CD4-positive, alpha-beta T cell (primary cell): ENCODE measurements at regions not wholly inside any gene's neighbourhood (a gene's known extent, or its start where the extent isn't known, plus 50 kb on each side); places are given as distances from the start of the nearest gene placed in this dataset.
A peak's percentile ranks its signal among the peaks of the same experiment; 100 is the strongest.
"Not testable (repeated sequence)": the region's sequence is repeated elsewhere in the genome, so short reads cannot be mapped to it uniquely, and the experiment has no call there.

Experiments
- ATAC-seq: fragments of 200-7000 bp; cut with Tn5 transposase; one replicate; pipeline ENCODE4 v1.10.0; 2022; ENCODE audit warnings: mild to moderate bottlenecking; ENCODE audit not compliant: poor library complexity
- CTCF ChIA-PET: fragments of 350-600 bp; sonication (Branson Sonifier 250); formaldehyde crosslinking; loops from one replicate; lab custom pipeline; 2021; ENCODE audit warnings: antibody characterized with exemption, inconsistent platforms; lab: Charles Lee
- POLR2A ChIA-PET: fragments of 350-600 bp; sonication (Branson Sonifier 250); formaldehyde crosslinking; loops from one replicate; lab custom pipeline; 2021; ENCODE audit warnings: antibody characterized with exemption, inconsistent platforms; lab: Charles Lee
- DNase-seq, 14 experiments: peaks; one replicate each; pipeline ENCODE4 v3.0.0-alpha.2; 2013 to 2020; ENCODE audit warnings: mixed read lengths in 2 of 14
- H3K27ac ChIP-seq, 2 donors: one replicate each; pipeline versions ENCODE4 v1.5.1 to v1.7.0; 2013; ENCODE audit warnings: low read length in 2 of 2, low read depth in 1 of 2, mild to moderate bottlenecking in 1 of 2
- H3K27me3 ChIP-seq, 2 experiments: 1 replicate in 1 of 2; 2 replicates in 1 of 2; pipeline versions ENCODE4 v1.6.1 to v1.7.0; 2013; ENCODE audit warnings: low read length in 2 of 2, control low read depth in 1 of 2, mild to moderate bottlenecking in 1 of 2, moderate library complexity in 1 of 2; ENCODE audit not compliant: insufficient read depth in 2 of 2, control insufficient read depth in 1 of 2
- H3K36me3 ChIP-seq: one replicate; pipeline ENCODE4 v1.6.1; 2013; ENCODE audit warnings: low read length, control low read depth; ENCODE audit not compliant: insufficient read depth
- H3K4me1 ChIP-seq: one replicate; pipeline ENCODE4 v1.6.1; 2013; ENCODE audit warnings: low read length, control low read depth; ENCODE audit not compliant: insufficient read depth
- H3K4me3 ChIP-seq: one replicate; pipeline ENCODE4 v1.5.1; 2013; ENCODE audit warnings: mild to moderate bottlenecking, low read length, moderate library complexity
- H3K9me3 ChIP-seq, 2 experiments: 1 replicate in 1 of 2; 2 replicates in 1 of 2; pipeline versions ENCODE4 v1.6.1 to v1.7.0; 2013; ENCODE audit warnings: low read length in 2 of 2, mild to moderate bottlenecking in 2 of 2, control low read depth in 1 of 2, moderate library complexity in 1 of 2; ENCODE audit not compliant: control insufficient read depth in 1 of 2, insufficient read depth in 1 of 2
- H3K27ac Mint-ChIP-seq: one replicate; pipeline ENCODE4 v1.8.0; 2020; ENCODE audit warnings: mixed read lengths
- H3K27me3 Mint-ChIP-seq: one replicate; pipeline ENCODE4 v1.8.0; 2021; ENCODE audit warnings: mixed read lengths
- H3K36me3 Mint-ChIP-seq: one replicate; pipeline ENCODE4 v1.8.0; 2021; ENCODE audit warnings: low read depth, mixed read lengths
- H3K4me1 Mint-ChIP-seq: one replicate; pipeline ENCODE4 v1.8.0; 2021; ENCODE audit warnings: low read depth, mixed read lengths
- H3K4me3 Mint-ChIP-seq: one replicate; pipeline ENCODE4 v1.8.0; 2020; ENCODE audit warnings: mild to moderate bottlenecking, mixed read lengths
- H3K9me3 Mint-ChIP-seq: one replicate; pipeline ENCODE4 v1.8.0; 2020; ENCODE audit warnings: mixed read lengths
- intact Hi-C, 2 experiments: fragments of 100-400 bp; cut with DNase I in 1 of 2; cut with micrococcal nuclease in 1 of 2; formaldehyde crosslinking; loops; one replicate each; pipeline versions ENCODE4 v1.15.1 to v1.9.0; 2023 to 2025; cut with DNase I, micrococcal nuclease
- TF ChIP-seq, protein P1 (sequence below): fragments of 200-600 bp; IDR thresholded peaks from one replicate; pipeline ENCODE4 v1.8.0; 2022; ENCODE audit warnings: antibody characterized with exemption, mild to moderate bottlenecking

GRCh38 chrY:20891440-20892160, 135.7 kb downstream of the RPS4Y2 start:
- Histone ChIP-seq H3K4me1 (no peaks in the 10 kb centered on the region), H3K27me3 (no peaks in the 10 kb centered on the region), H3K27ac (no peak overlapping the region), H3K36me3 (no peaks in the 10 kb centered on the region), H3K9me3 (no peaks in the 10 kb centered on the region), H3K4me3 (no peak overlapping the region)
- no peak overlapping the region for H3K4me3 Mint-ChIP-seq
- DNase-seq: peak in 1 of 14 experiments; percentile 1
- H3K9me3 Mint-ChIP-seq: no peaks in the 10 kb centered on the region
- no peaks in the 10 kb centered on the region for H3K27me3 Mint-ChIP-seq
- intact Hi-C loops: no loop called here
- POLR2A ChIA-PET: no interaction called here
- TF ChIP-seq, protein P1, sequence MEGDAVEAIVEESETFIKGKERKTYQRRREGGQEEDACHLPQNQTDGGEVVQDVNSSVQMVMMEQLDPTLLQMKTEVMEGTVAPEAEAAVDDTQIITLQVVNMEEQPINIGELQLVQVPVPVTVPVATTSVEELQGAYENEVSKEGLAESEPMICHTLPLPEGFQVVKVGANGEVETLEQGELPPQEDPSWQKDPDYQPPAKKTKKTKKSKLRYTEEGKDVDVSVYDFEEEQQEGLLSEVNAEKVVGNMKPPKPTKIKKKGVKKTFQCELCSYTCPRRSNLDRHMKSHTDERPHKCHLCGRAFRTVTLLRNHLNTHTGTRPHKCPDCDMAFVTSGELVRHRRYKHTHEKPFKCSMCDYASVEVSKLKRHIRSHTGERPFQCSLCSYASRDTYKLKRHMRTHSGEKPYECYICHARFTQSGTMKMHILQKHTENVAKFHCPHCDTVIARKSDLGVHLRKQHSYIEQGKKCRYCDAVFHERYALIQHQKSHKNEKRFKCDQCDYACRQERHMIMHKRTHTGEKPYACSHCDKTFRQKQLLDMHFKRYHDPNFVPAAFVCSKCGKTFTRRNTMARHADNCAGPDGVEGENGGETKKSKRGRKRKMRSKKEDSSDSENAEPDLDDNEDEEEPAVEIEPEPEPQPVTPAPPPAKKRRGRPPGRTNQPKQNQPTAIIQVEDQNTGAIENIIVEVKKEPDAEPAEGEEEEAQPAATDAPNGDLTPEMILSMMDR: no peak
- no peaks in the 10 kb centered on the region for H3K36me3 Mint-ChIP-seq
- no peak for ATAC-seq
- CTCF ChIA-PET: no interaction called here
- H3K4me1 Mint-ChIP-seq: no peaks in the 10 kb centered on the region
- H3K27ac Mint-ChIP-seq: no peak overlapping the region

GRCh38 chrY:20925350-20926091, 169.6 kb downstream of the RPS4Y2 start:
- H3K27me3 Mint-ChIP-seq: not testable (repeated sequence)
- peak overlapping the region; percentile 77 for H3K4me3 Mint-ChIP-seq

DNA sequence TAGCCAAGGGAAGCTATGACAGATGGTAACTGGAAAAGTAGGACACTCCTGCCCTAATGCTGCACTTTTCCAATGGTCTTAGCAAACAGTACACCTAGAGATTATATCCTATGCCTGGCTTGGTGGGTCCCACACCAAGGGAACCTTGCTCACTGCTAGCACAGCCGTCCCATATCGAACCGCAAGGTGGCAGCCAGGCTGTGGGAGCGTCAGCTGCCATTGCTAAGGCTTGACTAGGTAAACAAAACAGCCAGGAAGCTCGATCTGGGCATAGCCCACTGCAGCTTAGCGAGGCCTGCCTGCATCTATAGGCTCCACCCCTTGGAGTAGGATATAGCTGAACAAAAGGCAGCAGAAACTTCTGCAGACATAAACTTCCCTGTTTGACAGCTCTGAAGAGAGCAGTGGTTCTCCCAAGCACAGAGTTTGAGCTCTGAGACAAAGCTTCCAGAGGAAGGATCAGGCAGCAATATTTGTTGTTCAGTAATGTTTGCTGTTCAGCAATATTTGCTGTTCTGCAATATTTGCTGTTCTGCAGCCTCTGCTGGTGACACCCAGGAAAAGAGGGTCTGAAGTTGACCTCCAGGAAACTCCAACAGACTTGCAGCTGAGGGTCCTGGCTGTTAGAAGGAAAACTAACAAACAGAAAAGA, 173.9 kb downstream of the RPS4Y2 start:
- Mint-ChIP-seq H3K9me3 (no peaks in the 10 kb centered on the region), H3K36me3 (peaks cover 15% of the 10 kb centered on the region), H3K4me1 (peaks cover 13% of the 10 kb centered on the region), H3K27me3 (no peaks in the 10 kb centered on the region), H3K4me3 (no peak overlapping the region), H3K27ac (no peak overlapping the region)
- CTCF ChIA-PET: no interaction called here
- peaks cover 10% of the 10 kb centered on the region for H3K4me1 ChIP-seq
- intact Hi-C loops: no loop called here
- H3K4me3 ChIP-seq: no peak overlapping the region
- POLR2A ChIA-PET: no interaction called here
- DNase-seq: no peak
- no peak for ATAC-seq
- H3K27me3 ChIP-seq: no peaks in the 10 kb centered on the region
- H3K27ac ChIP-seq: no peak overlapping the region
- TF ChIP-seq, protein P1: no peak
- no peaks in the 10 kb centered on the region for H3K36me3 ChIP-seq
- peaks cover 0 to 12% of the 10 kb centered on the region in 2 experiments for H3K9me3 ChIP-seq

More at GRCh38 chrY:20925350-20926091, 169.6 kb downstream of the RPS4Y2 start:
- intact Hi-C loops, H3K27ac ChIP-seq, H3K27me3 ChIP-seq, CTCF ChIA-PET, H3K36me3 ChIP-seq, H3K4me3 ChIP-seq, H3K9me3 Mint-ChIP-seq: not testable (repeated sequence)
- ATAC-seq: peak; percentile 37
- H3K36me3 Mint-ChIP-seq: peaks cover 41% of the 10 kb centered on the region
- DNase-seq: peak in 10 of 14 experiments; percentile 32 to 72 (median 56)
- peak overlapping the region; percentile 83 for H3K27ac Mint-ChIP-seq
- Histone ChIP-seq H3K4me1 (peaks cover 11% of the 10 kb centered on the region), H3K9me3 (peaks cover 0 to 12% of the 10 kb centered on the region in 2 experiments)
- peaks cover 20% of the 10 kb centered on the region for H3K4me1 Mint-ChIP-seq
- POLR2A ChIA-PET: interaction anchor here (1.0 kb wide), 1 partner anchor 66 kb away, joined by 4 read pairs; no protein-coding TSS in a partner anchor

GRCh38 chrY:20936709-20937251, 180.9 kb downstream of the RPS4Y2 start:
- H3K27me3 ChIP-seq, DNase-seq, H3K36me3 Mint-ChIP-seq, H3K36me3 ChIP-seq, H3K27ac Mint-ChIP-seq, H3K9me3 Mint-ChIP-seq, H3K9me3 ChIP-seq, H3K4me3 Mint-ChIP-seq, H3K4me3 ChIP-seq, intact Hi-C loops, CTCF ChIA-PET, H3K4me1 Mint-ChIP-seq, POLR2A ChIA-PET, H3K27ac ChIP-seq, ATAC-seq, H3K27me3 Mint-ChIP-seq, H3K4me1 ChIP-seq: not testable (repeated sequence)
